ENCODE measurements at regions not wholly inside any gene's neighbourhood (a gene's known extent, or its start where the extent isn't known, plus 50 kb on each side); places are given as distances from the start of the nearest gene placed in this dataset.

GRCh38 chr13:81683521-81683920 is 1342.6 kb upstream of the SPRY2 start:
- TF ChIP-seq CTCF (conservative IDR thresholded peaks at IDR 0.05; ENCODE audit: low read depth, low read length), result no peak
- TF ChIP-seq USF2 (IDR thresholded peaks at IDR 0.05; ENCODE audit: low read depth, low read length), result no peak
- no peak for TF ChIP-seq RAD21 (IDR thresholded peaks at IDR 0.05; ENCODE audit: low read length)
- no peak for TF ChIP-seq POLR2A (IDR thresholded peaks at IDR 0.05; ENCODE audit: low read depth, low read length)
- no peak for TF ChIP-seq CHD1 (IDR thresholded peaks at IDR 0.05; ENCODE audit: low read depth, low read length)
- no peak for TF ChIP-seq BHLHE40 (IDR thresholded peaks at IDR 0.05; ENCODE audit: low read depth, low read length)
- TF ChIP-seq MAFK (IDR thresholded peaks at IDR 0.05; ENCODE audit: low read depth, low read length), result no peak
- TF ChIP-seq SMC3 (IDR thresholded peaks at IDR 0.05; ENCODE audit: low read depth, low read length), result no peak
- TF ChIP-seq ELK1 (IDR thresholded peaks at IDR 0.05; ENCODE audit: borderline replicate concordance, low read depth, low read length), result no peak

Measured in IMR-90 (cell line).